Lower leg skin (tissue), 4 donors: ENCODE measurements at regions not wholly inside any gene's neighbourhood (a gene's known extent, or its start where the extent isn't known, plus 50 kb on each side); places are given as distances from the start of the nearest gene placed in this dataset.

Experiments used
- DNase-seq, 2 donors: peaks; one replicate each; pipeline ENCODE4 v3.0.0-alpha.2; 2019; ENCODE audit warnings: low spot score in 2 of 2
- H3K4me3 ChIP-seq: fragments of 200-600 bp; sonication (generic); 2 replicates; pipeline ENCODE4 v1.5.1; 2017; ENCODE audit warnings: mild to moderate bottlenecking, low read depth; ENCODE audit not compliant: poor library complexity, severe bottlenecking
- CTCF ChIP-seq, 3 donors: fragments of 450-650 bp; IDR thresholded peaks; one replicate each; pipeline ENCODE4 v1.5.1; 2016; ENCODE audit warnings: antibody characterized with exemption in 3 of 3, mild to moderate bottlenecking in 3 of 3, moderate library complexity in 2 of 3
- POLR2A ChIP-seq, 2 donors: fragments of 450-650 bp; IDR thresholded peaks; one replicate each; pipeline ENCODE4 v1.6.1; 2016 to 2017; ENCODE audit warnings: antibody characterized with exemption in 2 of 2, mild to moderate bottlenecking in 1 of 2, moderate library complexity in 1 of 2
- WGBS, 2 donors: methylation state at CpG; one replicate each; pipeline ENCODE4 v1.1.5; 2018; 5-methylcytosine and 5-hydroxymethylcytosine counted together
- intact Hi-C: fragments of 100-400 bp; cut with DNase I; formaldehyde crosslinking; loops from one replicate; pipeline ENCODE4 v1.15.0; 2023; ENCODE audit warnings: low total_unique reads

- WGBS, 2 donors: 74 to 75% methylated on average over 5 of the region's 5 CpGs
- no peak for DNase-seq
- intact Hi-C loops: no loop called here
- H3K4me3 ChIP-seq: no peak overlapping the region
- no peak for TF ChIP-seq POLR2A (IDR thresholded peaks at IDR 0.05)
- no peak for TF ChIP-seq CTCF (IDR thresholded peaks at IDR 0.05)
Observed at GRCh38 chr2:22560021-22560420, 825.0 kb upstream of the KLHL29 start.

DNA sequence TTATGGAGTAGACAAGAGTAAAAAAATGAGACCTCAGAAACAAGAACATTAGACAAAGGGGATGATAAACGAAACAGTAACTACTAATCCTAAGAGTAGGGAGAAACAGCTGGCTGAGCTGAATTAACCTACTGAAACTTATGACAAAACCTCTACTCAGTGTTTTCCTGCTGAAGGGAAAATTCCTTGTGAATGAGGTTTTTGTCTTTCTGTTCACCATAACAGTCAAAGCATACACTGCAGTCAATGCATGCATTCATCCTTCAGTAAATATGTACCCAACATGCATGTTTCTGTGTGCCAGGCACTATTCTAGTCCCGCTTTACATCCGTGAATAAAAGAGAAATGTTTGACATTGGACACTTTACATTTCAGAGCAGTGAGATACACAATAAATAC lies 805.6 kb upstream of the KLHL29 start:
- no peak for DNase-seq
- 63 to 67% methylated on average over 3 of the region's 3 CpGs for WGBS, 2 donors
- intact Hi-C loops: no loop called here
- no peak overlapping the region for H3K4me3 ChIP-seq
- TF ChIP-seq CTCF (IDR thresholded peaks at IDR 0.05) (no peak), POLR2A (IDR thresholded peaks at IDR 0.05) (no peak)

- 67 to 74% methylated on average over 3 of the region's 3 CpGs for WGBS, 2 donors
- TF ChIP-seq POLR2A (IDR thresholded peaks at IDR 0.05) (no peak), CTCF (IDR thresholded peaks at IDR 0.05) (no peak)
- intact Hi-C loops: no loop called here
- no peak overlapping the region for H3K4me3 ChIP-seq
- no peak for DNase-seq
Observed at GRCh38 chr2:22582107-22582506, 802.9 kb upstream of the KLHL29 start.

DNA sequence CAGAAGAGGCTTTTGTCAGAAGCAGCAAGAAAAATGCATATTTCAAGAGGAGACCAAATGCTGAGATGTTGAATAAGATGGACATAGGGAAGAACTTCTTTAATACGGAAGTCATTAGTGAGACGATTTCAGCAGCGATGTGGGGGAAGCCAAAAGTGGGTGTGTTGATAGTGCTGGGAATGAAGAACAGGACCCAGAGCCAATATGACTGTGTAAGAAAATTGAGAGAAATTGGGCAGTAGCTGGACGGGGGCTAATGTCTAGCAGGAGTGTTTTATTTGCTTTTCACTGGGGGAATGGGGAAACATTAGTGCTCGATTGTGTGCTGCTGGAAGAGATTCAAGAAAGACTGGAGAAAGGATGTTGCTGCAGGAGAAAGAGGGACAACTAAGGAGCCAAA lies 788.7 kb upstream of the KLHL29 start:
- 70% methylated on average over 5 of the region's 5 CpGs for WGBS, 2 donors
- intact Hi-C loops: no loop called here
- DNase-seq: no peak
- no peak for TF ChIP-seq POLR2A (IDR thresholded peaks at IDR 0.05)
- TF ChIP-seq CTCF (IDR thresholded peaks at IDR 0.05): no peak
- no peak overlapping the region for H3K4me3 ChIP-seq

- no peak overlapping the region for H3K4me3 ChIP-seq
- intact Hi-C loops: no loop called here
- no peak for TF ChIP-seq CTCF (IDR thresholded peaks at IDR 0.05)
- DNase-seq: no peak
- 51 to 68% methylated on average over 2 of the region's 2 CpGs for WGBS, 2 donors
Observed at GRCh38 chr2:22600156-22600555, 784.8 kb upstream of the KLHL29 start.

DNA sequence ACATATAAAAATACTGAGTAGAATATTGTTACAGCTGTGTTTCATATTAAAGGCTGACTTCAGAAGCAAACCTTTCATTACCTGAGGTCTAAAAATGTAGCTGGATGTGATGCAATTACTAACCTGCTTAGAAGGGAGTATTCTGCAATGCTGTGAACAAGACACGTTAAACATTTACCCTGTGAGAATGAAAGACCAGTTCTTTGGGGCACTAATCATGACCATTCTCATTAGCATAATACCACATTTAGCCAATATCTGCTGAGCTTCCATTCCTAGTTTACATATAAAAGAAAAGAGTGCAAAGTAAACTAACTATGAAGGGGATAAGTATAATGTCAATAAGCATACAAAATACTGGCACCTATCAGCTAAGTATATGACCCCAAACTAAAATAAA lies 784.0 kb upstream of the KLHL29 start:
- 45 to 55% methylated on average over 1 of the region's 1 CpG for WGBS, 2 donors

More for the DNA sequence above, 784.0 kb upstream of the KLHL29 start:
- H3K4me3 ChIP-seq: no peak overlapping the region
- intact Hi-C loops: no loop called here
- TF ChIP-seq CTCF (IDR thresholded peaks at IDR 0.05) (no peak), POLR2A (IDR thresholded peaks at IDR 0.05) (no peak)
- no peak for DNase-seq
